ENCODE measurements at regions not wholly inside any gene's neighbourhood (a gene's known extent, or its start where the extent isn't known, plus 50 kb on each side); places are given as distances from the start of the nearest gene placed in this dataset.

DNA sequence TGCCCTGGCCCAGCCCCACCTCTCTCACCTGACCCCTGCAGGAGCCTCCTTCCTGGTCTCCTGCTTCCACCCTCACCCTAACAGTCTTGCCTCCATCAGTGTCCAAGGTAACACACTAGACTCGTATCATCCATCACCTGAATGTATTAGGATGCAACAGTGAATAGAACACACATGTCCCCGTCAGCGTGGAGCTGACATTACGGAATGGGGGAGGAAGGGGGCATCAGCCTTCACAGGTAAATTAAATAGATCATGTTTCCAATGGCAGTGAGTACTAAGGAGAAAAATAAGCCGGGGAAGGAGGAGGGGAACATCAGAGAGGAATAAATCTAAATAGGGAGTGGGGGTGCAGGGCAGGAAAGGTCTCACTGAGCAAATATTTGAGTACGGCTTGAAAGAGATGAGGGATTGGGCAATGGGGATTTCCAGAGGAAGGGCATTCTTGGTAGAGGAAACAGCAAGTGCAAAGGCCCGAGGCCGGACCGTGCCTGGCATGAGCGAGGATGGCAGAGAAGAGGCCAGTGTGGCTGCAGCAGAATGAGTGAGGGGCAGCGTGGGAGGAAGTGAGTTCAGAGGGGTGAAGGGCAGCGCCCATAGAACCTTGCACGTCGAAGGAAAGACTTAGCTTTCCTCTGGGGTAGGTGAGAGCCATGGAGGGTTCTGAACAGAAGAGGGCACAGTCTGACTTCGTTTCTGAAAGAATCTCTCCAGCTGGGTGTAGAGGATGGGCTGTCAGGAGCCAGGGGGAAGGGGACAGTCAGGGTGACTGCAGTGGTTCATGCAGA is 110.1 kb upstream of the PTPN1 start:
- TF ChIP-seq POLR2A (IDR thresholded peaks at IDR 0.05; ENCODE audit: low read length) (no peak), GATA1 (IDR thresholded peaks at IDR 0.05; ENCODE audit: low read depth, low read length) (no peak)
